ENCODE measurements at regions not wholly inside any gene's neighbourhood (a gene's known extent, or its start where the extent isn't known, plus 50 kb on each side); places are given as distances from the start of the nearest gene placed in this dataset.

- Histone ChIP-seq H3K14ac (replicated peaks; ENCODE audit: low read depth, low read length) (no peak overlapping the region), H3K27ac (ENCODE audit: insufficient read depth, low read length) (no peak overlapping the region), H4K8ac (ENCODE audit: low read depth in 2 of 2, low read length in 2 of 2) (no peak overlapping the region), H2BK5ac (ENCODE audit: low read depth, low read length, poor library complexity, severe bottlenecking) (no peak overlapping the region), H3K9me1 (ENCODE audit: insufficient read depth, low read length) (no peaks in the 10 kb centered on the region), H2BK15ac (ENCODE audit: low read depth, low read length) (no peak overlapping the region), H3K79me1 (ENCODE audit: low read depth in 1 of 2, low read length in 2 of 2) (no peaks in the 10 kb centered on the region), H3K56ac (ENCODE audit: extremely low read depth, insufficient read depth, low read length) (no peak overlapping the region), H3K9me3 (ENCODE audit: control insufficient read depth, insufficient read depth, low read length) (no peaks in the 10 kb centered on the region), H2BK20ac (ENCODE audit: low read depth, low read length) (no peak overlapping the region), H4K91ac (ENCODE audit: insufficient read depth, low read depth, low read length) (no peak overlapping the region), H3K27me3 (ENCODE audit: control insufficient read depth, insufficient read depth, low read length) (no peaks in the 10 kb centered on the region), H3K4me2 (ENCODE audit: low read depth, low read length) (no peak overlapping the region), H3K4ac (ENCODE audit: low read depth, low read length) (no peak overlapping the region), H3K18ac (ENCODE audit: low read depth, low read length) (no peak overlapping the region), H3K4me3 (ENCODE audit: insufficient read depth, low read depth, low read length) (no peak overlapping the region), H2BK120ac (ENCODE audit: low read depth, low read length) (no peak overlapping the region), H4K20me1 (ENCODE audit: insufficient read depth, low read length) (no peaks in the 10 kb centered on the region), H3K4me1 (ENCODE audit: control insufficient read depth, insufficient read depth, low read length) (no peaks in the 10 kb centered on the region), H4K5ac (ENCODE audit: low read depth, low read length) (no peak overlapping the region), H3K9ac (ENCODE audit: low read depth, low read length) (no peak overlapping the region), H3K23ac (ENCODE audit: low read depth, low read length) (no peak overlapping the region), H2AK9ac (replicated peaks; ENCODE audit: low read depth, low read length, poor library complexity) (no peak overlapping the region), H2AK5ac (ENCODE audit: low read depth, low read length) (no peak overlapping the region), H3K36me3 (ENCODE audit: control insufficient read depth, insufficient read depth, low read length) (no peaks in the 10 kb centered on the region), H2AFZ (replicated peaks; ENCODE audit: low read length, poor library complexity) (no peak overlapping the region)
- ChIA-PET CTCF (no interaction called here), POLR2A (ENCODE audit: unreplicated experiment) (no interaction called here)
- intact Hi-C loops (cut with micrococcal nuclease) (no loop called here), in situ Hi-C loops (cut with MboI; ENCODE audit: low sequenced_read_pairs) (loop anchor here (25.0 kb wide), 1 partner anchor 1098 kb away; the partner anchor contains the start of genes GDF7 and HS1BP3), dilution Hi-C loops (cut with HindIII; ENCODE audit: low sequenced_read_pairs, unreplicated experiment) (no loop called here)
- TF ChIP-seq MXI1 (IDR thresholded peaks at IDR 0.05; ENCODE audit: borderline replicate concordance, low read depth, low read length) = no peak
- DNase-seq (peak; percentile 14), ATAC-seq (ENCODE audit: low read depth) (no peak)
- no TSS peak for BruUV-seq (replicated peaks)
Observed at GRCh38 chr2:21759819-21760218, 636.1 kb downstream of the TDRD15 start.

Data from IMR-90 (cell line).